ENCODE measurements at regions not wholly inside any gene's neighbourhood (a gene's known extent, or its start where the extent isn't known, plus 50 kb on each side); places are given as distances from the start of the nearest gene placed in this dataset.

- Histone ChIP-seq H3K79me2 (ENCODE audit: control insufficient read depth, insufficient read depth, low read length) (no peaks in the 10 kb centered on the region), H3K27me3 (replicated peaks in 1 of 2; ENCODE audit: control insufficient read depth in 2 of 2, insufficient read depth in 2 of 2, low read length in 1 of 2) (no peaks in the 10 kb centered on the region), H3K27ac (ENCODE audit: control insufficient read depth, insufficient read depth) (no peak overlapping the region), H4K20me1 (ENCODE audit: control insufficient read depth, insufficient read depth) (no peaks in the 10 kb centered on the region), H3K4me1 (ENCODE audit: control insufficient read depth, insufficient read depth, low read length) (no peaks in the 10 kb centered on the region), H2AFZ (ENCODE audit: control insufficient read depth, low read depth, low read length) (no peak overlapping the region), H3K36me3 (ENCODE audit: control insufficient read depth in 2 of 2, insufficient read depth in 2 of 2, low read length in 1 of 2) (no peaks in the 10 kb centered on the region), H3K9me3 (replicated peaks; ENCODE audit: control insufficient read depth, insufficient read depth, low read length) (no peaks in the 10 kb centered on the region), H3K4me2 (ENCODE audit: control insufficient read depth, insufficient read depth) (no peak overlapping the region), H3K9ac (ENCODE audit: control insufficient read depth, insufficient read depth, low read length) (no peak overlapping the region), H3K4me3 (no peak overlapping the region)
- SMC1A ChIA-PET (ENCODE audit: uncharacterized antibody, unreplicated experiment) = no interaction called here
- no peak for TF ChIP-seq SIX5 (IDR thresholded peaks at IDR 0.05; ENCODE audit: low read depth, low read length, severe bottlenecking)
- TF ChIP-seq ATF7 (IDR thresholded peaks at IDR 0.05; ENCODE audit: low read depth) = peak; percentile 54
- TF ChIP-seq MTA2 (IDR thresholded peaks at IDR 0.05; ENCODE audit: low read depth) = peak; percentile 86
- 16% methylated on average over 2 of the region's 2 CpGs for WGBS (ENCODE audit: insufficient coverage, insufficient replicate concordance, low lambda C conversion rate, missing lambda C conversion rate)
- intact Hi-C loops (cut with micrococcal nuclease; ENCODE audit: unreplicated experiment) (no loop called here), in situ Hi-C loops (cut with MboI) (no loop called here)
- DNase-seq (ENCODE audit: low read depth, low spot score) = no peak
- BruUV-seq (replicated peaks) = no TSS peak
- FAIRE-seq = no peak
- CTCF ChIA-PET = no interaction called here
- RAD21 ChIA-PET (ENCODE audit: unreplicated experiment) = no interaction called here
- no peak for ATAC-seq
- POLR2A ChIA-PET = no interaction called here
Measured at GRCh38 chr10:9735731-9736130, 1281.9 kb upstream of the CELF2 start.

GRCh38 chr10:9743639-9744038 is 1274.0 kb upstream of the CELF2 start:
- Histone ChIP-seq H3K9me3 (replicated peaks; ENCODE audit: control insufficient read depth, insufficient read depth, low read length) (no peaks in the 10 kb centered on the region), H3K4me3 (no peak overlapping the region), H3K9ac (ENCODE audit: control insufficient read depth, insufficient read depth, low read length) (no peak overlapping the region), H3K4me2 (ENCODE audit: control insufficient read depth, insufficient read depth) (no peak overlapping the region), H3K79me2 (ENCODE audit: control insufficient read depth, insufficient read depth, low read length) (no peaks in the 10 kb centered on the region), H3K4me1 (ENCODE audit: control insufficient read depth, insufficient read depth, low read length) (no peaks in the 10 kb centered on the region), H3K27me3 (replicated peaks in 1 of 2; ENCODE audit: control insufficient read depth in 2 of 2, insufficient read depth in 2 of 2, low read length in 1 of 2) (no peaks in the 10 kb centered on the region), H3K36me3 (ENCODE audit: control insufficient read depth in 2 of 2, insufficient read depth in 2 of 2, low read length in 1 of 2) (no peaks in the 10 kb centered on the region), H3K27ac (ENCODE audit: control insufficient read depth, insufficient read depth) (no peak overlapping the region), H2AFZ (ENCODE audit: control insufficient read depth, low read depth, low read length) (no peak overlapping the region), H4K20me1 (ENCODE audit: control insufficient read depth, insufficient read depth) (no peaks in the 10 kb centered on the region)
- DNase-seq (ENCODE audit: low read depth, low spot score) (no peak), FAIRE-seq (no peak), ATAC-seq (no peak)
- CTCF ChIA-PET = interaction anchor here (0.6 to 1.2 kb wide), 2 partner anchors 12 to 384 kb away, joined by 3 read pairs; no protein-coding TSS in a partner anchor
- no TSS peak for BruUV-seq (replicated peaks)
- POLR2A ChIA-PET = no interaction called here
- intact Hi-C loops (cut with micrococcal nuclease; ENCODE audit: unreplicated experiment) = loop anchor here (5.0 kb wide), 1 partner anchor 401 kb away; no protein-coding TSS in a partner anchor
- SMC1A ChIA-PET (ENCODE audit: uncharacterized antibody, unreplicated experiment) = interaction anchor here (1.1 to 1.2 kb wide), 2 partner anchors 22 to 401 kb away, joined by 3 to 4 read pairs; no protein-coding TSS in a partner anchor
- RAD21 ChIA-PET (ENCODE audit: unreplicated experiment) = no interaction called here
- in situ Hi-C loops (cut with MboI) = no loop called here
- TF ChIP-seq, protein P1, sequence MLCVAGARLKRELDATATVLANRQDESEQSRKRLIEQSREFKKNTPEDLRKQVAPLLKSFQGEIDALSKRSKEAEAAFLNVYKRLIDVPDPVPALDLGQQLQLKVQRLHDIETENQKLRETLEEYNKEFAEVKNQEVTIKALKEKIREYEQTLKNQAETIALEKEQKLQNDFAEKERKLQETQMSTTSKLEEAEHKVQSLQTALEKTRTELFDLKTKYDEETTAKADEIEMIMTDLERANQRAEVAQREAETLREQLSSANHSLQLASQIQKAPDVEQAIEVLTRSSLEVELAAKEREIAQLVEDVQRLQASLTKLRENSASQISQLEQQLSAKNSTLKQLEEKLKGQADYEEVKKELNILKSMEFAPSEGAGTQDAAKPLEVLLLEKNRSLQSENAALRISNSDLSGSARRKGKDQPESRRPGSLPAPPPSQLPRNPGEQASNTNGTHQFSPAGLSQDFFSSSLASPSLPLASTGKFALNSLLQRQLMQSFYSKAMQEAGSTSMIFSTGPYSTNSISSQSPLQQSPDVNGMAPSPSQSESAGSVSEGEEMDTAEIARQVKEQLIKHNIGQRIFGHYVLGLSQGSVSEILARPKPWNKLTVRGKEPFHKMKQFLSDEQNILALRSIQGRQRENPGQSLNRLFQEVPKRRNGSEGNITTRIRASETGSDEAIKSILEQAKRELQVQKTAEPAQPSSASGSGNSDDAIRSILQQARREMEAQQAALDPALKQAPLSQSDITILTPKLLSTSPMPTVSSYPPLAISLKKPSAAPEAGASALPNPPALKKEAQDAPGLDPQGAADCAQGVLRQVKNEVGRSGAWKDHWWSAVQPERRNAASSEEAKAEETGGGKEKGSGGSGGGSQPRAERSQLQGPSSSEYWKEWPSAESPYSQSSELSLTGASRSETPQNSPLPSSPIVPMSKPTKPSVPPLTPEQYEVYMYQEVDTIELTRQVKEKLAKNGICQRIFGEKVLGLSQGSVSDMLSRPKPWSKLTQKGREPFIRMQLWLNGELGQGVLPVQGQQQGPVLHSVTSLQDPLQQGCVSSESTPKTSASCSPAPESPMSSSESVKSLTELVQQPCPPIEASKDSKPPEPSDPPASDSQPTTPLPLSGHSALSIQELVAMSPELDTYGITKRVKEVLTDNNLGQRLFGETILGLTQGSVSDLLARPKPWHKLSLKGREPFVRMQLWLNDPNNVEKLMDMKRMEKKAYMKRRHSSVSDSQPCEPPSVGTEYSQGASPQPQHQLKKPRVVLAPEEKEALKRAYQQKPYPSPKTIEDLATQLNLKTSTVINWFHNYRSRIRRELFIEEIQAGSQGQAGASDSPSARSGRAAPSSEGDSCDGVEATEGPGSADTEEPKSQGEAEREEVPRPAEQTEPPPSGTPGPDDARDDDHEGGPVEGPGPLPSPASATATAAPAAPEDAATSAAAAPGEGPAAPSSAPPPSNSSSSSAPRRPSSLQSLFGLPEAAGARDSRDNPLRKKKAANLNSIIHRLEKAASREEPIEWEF (IDR thresholded peaks at IDR 0.05; ENCODE audit: insufficient replicate concordance, low read depth, low read length) = no peak
- TF ChIP-seq SMAD1 (IDR thresholded peaks at IDR 0.05; ENCODE audit: low read depth, partially characterized antibody) = no peak
- no peak for TF ChIP-seq BACH1 (IDR thresholded peaks at IDR 0.05; ENCODE audit: borderline replicate concordance)
- TF ChIP-seq MEF2A (IDR thresholded peaks at IDR 0.05; ENCODE audit: insufficient read depth, low read depth, low read length) = no peak
- no peak for TF ChIP-seq CBX3 (IDR thresholded peaks at IDR 0.05; ENCODE audit: borderline replicate concordance, low read depth)
- TF ChIP-seq SREBF2 (IDR thresholded peaks at IDR 0.05; ENCODE audit: low read length) = no peak
- TF ChIP-seq ASH2L (IDR thresholded peaks at IDR 0.05; ENCODE audit: borderline replicate concordance, low read depth) = no peak
- no peak for TF ChIP-seq EED (IDR thresholded peaks at IDR 0.05; ENCODE audit: low read depth)
- TF ChIP-seq NR2C2 (IDR thresholded peaks at IDR 0.05; ENCODE audit: borderline replicate concordance, control insufficient read depth, insufficient read length, low read depth) = no peak
- TF ChIP-seq TCF7 (IDR thresholded peaks at IDR 0.05; ENCODE audit: borderline replicate concordance) = no peak
- TF ChIP-seq YBX1 (IDR thresholded peaks at IDR 0.05) = no peak
